HCEC 1CT (cell line): ENCODE measurements at regions not wholly inside any gene's neighbourhood (a gene's known extent, or its start where the extent isn't known, plus 50 kb on each side); places are given as distances from the start of the nearest gene placed in this dataset.

Source experiments
- DNase-seq: peaks from one replicate; pipeline ENCODE4 v3.0.0-alpha.2; 2017

DNA sequence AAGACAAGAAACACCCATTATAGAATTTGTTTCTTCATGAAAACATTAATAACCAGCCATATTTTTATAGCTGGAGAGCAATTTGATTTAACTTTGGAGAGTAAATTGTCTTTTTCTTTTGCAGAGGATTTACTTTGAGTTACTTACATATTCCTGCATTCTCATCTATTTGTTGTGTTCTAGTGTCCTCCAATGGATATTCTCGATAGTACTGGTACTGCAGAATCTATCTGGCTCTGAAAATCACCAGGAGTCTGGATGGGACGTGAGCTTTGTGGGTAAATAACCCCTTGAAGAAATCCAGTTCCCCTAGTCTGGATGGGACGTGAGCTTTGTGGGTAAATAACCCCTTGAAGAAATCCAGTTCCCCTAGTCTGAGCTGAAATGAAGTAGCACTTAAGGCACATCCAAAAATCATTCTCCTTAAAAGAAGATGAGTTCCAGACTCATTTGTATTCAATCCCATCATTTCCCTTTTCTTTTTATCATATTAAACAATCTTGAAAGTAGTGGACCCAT lies 294.1 kb upstream of the UBE2E2 start:
- DNase-seq: no peak

DNA sequence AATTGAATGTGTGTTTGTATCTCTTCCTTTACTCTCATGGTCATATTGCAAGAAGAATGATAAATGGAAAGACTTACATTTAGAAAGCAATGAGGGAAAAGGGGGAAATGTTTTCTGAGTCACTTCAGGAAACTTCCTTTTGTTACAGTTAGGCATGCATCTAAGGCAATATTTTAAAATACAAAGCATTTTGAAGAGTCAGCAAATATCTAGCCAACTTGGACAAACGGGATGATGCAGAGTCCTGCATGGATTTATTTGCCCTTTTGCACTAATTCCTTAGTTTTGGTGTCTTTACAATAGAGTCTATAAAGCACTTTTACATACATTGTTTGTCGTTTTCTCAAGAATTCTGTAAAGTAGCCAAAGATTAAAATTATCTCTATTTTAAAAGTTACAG lies 286.2 kb upstream of the UBE2E2 start:
- DNase-seq: no peak

- no peak for DNase-seq
Observed at GRCh38 chr3:22920006-22920405, 283.1 kb upstream of the UBE2E2 start.

GRCh38 chr3:22922317-22922716 lies 280.8 kb upstream of the UBE2E2 start:
- DNase-seq: peak; percentile 22

DNA sequence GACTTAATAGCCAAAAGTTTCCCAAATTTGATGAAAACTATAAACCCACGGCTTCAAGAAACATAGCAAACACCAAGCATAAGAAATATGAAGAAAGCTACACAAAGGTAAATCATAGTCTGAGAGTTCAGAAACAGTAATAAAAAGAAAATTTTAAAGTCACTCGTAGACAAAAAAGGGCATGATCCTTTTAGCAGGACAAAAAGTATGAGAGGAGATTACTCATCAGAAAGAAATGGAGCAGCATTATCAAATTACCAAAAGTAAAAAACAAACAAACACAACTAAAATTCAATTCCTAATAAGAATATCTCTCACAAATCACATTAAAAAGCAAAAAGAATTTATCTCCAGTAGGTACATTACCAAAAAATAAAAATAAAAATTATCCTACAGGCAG lies 279.4 kb upstream of the UBE2E2 start:
- no peak for DNase-seq

DNA sequence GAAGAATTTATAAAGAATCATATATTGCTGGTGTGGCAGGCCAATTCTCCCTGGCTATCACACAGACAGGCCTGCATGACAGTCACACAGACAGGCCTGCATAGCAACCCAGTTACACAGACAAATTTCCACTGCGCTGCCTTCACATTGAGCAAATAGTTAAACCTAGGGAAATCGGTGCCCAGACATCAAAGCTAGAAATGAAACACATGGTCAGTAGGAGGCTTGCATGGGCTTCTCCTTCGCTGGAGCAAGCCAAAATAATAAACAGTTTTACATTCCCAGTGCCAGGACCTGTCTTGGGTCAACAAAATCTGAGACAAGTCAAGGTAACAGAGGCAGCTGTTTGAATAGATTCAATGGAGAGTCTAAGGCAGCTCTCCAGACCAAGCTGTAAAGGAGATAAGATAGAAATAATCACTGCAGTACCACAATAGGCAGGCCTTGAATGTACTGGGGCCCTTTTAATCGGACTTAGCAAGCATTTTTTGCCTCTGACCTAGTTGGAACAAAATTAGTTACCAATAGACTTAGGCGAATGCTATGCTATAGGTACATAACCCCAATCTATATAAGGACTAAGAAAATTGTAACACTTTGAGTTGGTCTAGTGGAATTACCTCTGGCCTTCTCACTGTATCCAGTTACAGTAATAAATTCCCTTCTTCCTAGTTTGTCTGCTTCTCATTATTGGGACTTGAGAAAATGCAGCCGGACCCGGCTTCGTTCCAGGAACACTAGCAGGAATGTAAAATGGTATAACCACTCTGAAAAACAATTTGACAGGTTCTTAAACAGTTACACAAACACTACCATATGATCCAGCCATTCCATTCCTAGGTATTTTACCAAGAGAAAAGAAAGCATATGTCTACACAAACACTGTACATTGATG lies 274.7 kb upstream of the UBE2E2 start:
- no peak for DNase-seq

DNA sequence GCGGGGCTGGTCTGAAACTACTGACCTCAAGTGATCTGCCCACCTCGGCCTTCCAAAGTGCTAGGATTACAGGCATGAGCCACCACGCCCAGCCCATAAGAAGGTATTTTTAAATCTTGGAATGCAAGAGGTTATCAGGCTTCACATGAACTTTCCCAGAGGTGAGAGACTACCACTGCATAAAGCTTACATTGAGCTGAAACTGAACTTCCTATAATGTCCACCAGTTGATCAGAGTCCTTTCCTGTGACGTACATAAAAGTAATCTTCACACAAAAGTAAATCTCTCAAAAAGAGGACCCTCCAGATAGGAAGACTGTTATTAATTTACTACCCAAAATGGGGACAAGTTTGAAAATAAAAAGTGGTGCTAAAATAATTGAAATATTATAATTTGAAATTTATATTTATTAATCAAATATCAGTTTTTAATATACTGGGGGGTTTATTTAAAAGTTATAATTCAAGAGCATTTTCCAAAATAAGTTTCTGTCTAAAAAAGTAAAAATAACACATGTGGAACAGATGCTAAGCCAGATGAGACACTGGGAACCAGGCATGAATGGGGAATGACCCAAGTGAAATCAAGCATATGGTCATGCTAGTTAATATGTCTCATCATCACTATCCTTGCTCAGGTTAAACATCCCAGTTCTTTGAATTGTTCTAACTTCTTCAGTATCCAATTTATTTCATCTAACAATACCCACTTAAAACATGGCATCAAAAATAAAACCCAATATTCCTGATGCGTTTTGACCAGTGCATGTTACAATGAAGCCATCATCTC lies 269.9 kb upstream of the UBE2E2 start:
- DNase-seq: no peak

- no peak for DNase-seq
Observed at GRCh38 chr3:22933841-22934116, 269.3 kb upstream of the UBE2E2 start.

DNA sequence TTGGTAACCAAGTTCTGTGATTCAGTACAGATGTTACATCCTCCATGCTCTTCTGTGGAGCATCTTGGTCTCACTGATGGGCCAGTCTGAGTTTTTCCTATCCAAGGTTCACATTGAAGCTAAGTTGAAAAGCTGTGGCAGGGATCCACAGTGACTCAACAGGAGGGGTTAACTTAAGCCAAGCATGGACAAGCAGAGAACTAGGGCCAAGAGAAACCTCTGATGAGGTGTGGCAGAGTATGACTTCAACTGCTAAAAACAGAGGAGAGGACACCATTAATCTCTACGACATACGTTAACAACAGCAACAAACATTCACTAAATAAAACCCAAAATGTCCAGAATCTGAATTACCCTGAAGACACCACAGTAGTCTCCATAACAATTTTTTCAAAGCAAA lies 268.1 kb upstream of the UBE2E2 start:
- no peak for DNase-seq

GRCh38 chr3:22937536-22937935 lies 265.6 kb upstream of the UBE2E2 start:
- DNase-seq: no peak

DNA sequence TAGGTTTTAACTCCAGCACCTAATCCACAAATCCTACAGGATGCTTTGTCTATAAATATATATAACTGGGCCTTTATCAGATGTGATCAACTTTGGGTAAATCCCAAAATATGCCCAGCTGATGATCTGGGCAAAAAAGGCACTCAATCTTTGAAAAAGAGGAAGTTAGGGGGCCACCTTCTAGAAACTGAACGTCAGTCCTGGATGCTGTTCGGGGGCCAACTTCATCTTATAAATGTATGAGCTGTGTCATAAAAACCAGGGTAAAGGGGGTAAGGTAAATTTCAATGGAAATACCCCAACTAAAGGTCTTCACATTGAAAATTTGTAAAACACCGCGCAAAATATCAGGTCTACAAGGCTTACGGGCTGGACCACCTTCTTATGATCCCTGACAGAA lies 264.4 kb upstream of the UBE2E2 start:
- DNase-seq: no peak

DNA sequence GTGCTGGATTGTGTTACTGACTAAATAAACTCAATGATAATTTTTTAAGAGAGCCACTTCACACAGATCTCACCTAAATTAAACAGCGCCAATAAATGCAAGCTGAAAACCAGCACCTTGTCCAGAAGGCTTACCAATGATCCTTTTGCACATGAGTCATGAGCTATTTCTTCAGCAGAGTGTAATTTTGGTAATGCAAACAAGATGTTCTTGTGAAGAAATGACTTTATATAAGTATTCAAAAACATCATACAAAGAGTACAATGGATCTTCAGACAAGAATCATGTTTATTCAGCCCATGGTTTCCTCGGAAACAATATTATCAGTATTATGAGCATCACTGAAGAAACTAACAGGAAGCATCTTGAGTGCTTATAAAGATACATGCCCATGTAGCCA lies 263.8 kb upstream of the UBE2E2 start:
- DNase-seq: no peak

- DNase-seq: no peak
Observed at GRCh38 chr3:22940285-22940684, 262.8 kb upstream of the UBE2E2 start.

DNA sequence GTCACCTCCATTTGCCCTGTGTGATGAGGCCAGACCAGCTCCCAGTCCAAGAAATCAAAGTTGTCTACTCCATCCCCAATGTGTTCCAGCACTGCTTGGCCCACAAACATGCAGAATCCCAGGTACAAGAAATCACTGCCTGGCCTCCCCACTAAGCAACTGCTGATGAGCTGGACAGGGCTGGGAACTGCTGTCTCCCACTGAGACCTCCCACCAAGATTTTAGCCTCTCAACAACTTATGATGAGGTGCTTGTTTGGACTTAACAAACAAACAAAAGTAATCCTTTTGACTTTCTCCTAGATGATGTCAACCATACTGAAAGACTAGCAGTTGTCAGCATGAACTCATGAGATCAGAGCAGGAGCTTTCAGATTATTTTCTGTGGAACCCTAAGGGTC lies 260.1 kb upstream of the UBE2E2 start:
- no peak for DNase-seq

DNA sequence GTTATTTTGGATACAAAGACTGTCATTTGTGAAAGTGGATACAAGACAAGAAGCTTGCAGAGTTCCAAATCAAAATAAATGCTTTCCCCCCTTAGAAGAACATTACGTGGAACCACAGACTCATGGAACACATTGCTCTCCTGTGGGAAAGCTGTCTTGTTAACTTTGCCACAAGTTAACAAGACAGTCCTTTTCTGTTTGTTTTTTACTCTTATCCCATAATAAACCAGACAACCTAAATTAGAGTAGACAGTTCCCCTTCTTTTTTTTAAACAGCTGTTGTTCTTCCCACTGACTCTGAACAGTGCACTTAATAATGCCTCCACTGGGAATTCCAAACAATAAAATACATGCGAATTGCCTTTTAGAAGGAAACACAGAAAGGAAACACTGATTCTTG lies 255.3 kb upstream of the UBE2E2 start:
- no peak for DNase-seq

- DNase-seq: no peak
Observed at GRCh38 chr3:22951910-22952309, 251.2 kb upstream of the UBE2E2 start.

DNA sequence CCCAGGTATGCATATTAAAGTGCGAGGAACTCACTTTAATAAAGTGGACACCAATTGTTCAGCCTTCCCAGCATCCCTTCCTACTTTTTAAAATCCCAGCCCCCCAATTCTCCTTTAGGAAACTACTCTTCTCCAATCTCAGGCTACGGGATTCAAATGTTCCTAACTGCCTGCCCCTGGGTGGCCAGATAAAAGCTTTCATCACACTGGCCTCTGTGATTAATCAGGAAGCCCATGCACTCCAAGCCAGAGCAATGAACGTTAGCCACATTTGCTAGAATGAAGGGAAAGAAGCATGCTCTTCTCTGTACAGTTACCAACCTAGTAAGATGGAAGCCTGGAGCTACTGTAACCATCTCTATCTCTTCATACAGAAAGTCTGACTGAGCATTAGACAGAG lies 250.3 kb upstream of the UBE2E2 start:
- DNase-seq: no peak

- no peak for DNase-seq
Observed at GRCh38 chr3:22959593-22959992, 243.5 kb upstream of the UBE2E2 start.

- peak; percentile 6 for DNase-seq
Observed at GRCh38 chr3:22960105-22960984, 242.8 kb upstream of the UBE2E2 start.

DNA sequence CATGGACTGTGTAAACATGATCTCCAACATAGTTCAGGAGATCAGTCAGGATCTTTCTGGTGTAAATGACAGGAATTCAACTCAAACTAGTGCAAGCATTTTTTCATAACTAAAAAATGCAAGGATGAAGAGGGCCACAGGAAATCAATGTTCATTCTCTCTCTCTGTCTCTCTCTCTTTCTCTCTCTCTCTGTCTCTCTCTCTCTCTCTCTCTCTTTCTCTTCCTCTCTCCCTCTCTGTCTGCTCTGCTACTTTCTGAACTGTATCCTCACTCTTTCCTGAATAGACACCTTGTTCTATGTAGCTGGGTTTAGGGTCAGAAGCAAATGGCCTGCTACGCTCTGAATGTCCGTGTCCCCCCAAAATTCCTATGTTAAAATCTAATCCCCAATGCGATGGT lies 240.9 kb upstream of the UBE2E2 start:
- DNase-seq: no peak

DNA sequence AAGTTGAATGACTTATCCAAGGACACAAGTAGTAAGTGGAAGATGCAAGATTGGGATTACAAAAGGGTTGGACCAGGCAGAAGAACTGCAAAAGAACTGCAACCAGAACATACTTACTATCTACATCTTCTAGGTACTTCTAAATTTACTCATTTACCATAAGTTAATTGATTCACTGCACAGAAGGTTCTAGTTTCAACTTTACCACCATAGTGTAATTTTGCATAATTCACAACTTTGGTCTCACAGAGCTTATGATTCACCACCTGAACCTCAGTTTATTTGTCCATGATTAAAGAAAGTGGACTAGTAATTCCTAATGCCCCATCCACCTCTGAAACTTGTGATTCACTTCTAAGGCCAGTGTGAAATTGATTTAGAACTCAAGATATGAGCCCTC lies 236.8 kb upstream of the UBE2E2 start:
- DNase-seq: no peak

DNA sequence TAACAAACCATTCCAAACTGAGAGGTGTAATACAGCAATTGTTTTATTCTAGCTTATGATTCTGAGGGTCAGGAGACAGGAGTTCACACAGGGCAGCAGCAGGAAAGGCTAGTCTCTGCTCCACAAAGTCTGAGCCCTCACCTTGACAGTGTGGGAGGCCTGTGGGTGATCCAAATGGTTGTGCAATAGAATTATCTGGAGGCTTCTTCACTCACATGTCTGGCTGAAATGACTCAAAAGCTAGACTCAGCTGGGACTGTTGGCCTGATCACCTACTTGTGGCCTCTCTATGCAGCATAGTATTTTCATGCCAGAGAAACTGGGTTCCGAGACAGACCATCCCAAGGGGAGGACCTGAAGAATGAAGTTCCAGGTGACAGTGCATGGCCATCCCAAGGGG lies 233.9 kb upstream of the UBE2E2 start:
- no peak for DNase-seq

DNA sequence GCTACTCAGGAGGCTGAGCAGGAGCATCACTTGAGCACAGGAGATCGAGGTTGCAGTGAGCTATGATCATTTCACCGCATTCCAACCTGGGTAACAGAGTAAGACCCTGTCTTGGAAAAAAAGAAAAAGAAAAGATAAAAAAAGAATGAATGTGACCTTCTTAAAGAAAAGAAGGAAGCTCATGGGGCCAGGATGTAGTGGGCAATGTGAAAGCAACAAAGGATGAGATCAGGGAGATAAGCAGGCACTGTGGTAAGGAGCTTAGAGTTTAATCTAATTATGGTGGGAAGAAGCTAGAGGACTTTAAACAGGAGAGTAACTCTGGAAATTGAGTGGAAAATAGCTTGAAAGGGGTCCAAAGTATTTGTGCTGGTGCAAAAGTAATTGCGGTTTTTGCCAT lies 231.6 kb upstream of the UBE2E2 start:
- DNase-seq: no peak
